Activated CD4-positive, alpha-beta T cell treated with anti-CD3 and anti-CD28 coated beads, Interleukin-2, amount 50 U/mL, for 48 hours (primary cell): ENCODE measurements at regions not wholly inside any gene's neighbourhood (a gene's known extent, or its start where the extent isn't known, plus 50 kb on each side); places are given as distances from the start of the nearest gene placed in this dataset.

ENCODE experiments used
- DNase-seq, 2 experiments: peaks; one replicate each; pipeline ENCODE4 v3.0.0-alpha.2; 2020

DNA sequence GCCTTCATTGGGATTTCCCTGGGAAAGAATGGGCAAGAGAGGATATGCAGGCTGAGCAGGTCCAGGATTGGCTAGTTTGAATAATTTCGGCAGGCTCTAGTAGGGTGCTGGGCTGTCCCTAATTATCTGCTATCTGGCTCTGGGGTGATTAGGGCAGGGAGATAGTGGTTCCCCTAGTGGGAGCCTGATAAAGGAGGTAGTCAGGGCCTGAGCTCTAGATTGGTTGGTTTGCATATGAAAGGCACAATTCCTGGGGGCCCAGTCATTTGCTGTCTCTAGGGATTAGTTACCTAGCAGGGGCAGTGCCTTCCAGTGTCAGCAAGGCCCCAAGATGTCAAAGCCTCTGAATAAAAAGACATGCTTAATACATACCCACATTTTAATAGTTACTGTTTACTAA lies 690.1 kb upstream of the KLHL29 start:
- no peak for DNase-seq

DNA sequence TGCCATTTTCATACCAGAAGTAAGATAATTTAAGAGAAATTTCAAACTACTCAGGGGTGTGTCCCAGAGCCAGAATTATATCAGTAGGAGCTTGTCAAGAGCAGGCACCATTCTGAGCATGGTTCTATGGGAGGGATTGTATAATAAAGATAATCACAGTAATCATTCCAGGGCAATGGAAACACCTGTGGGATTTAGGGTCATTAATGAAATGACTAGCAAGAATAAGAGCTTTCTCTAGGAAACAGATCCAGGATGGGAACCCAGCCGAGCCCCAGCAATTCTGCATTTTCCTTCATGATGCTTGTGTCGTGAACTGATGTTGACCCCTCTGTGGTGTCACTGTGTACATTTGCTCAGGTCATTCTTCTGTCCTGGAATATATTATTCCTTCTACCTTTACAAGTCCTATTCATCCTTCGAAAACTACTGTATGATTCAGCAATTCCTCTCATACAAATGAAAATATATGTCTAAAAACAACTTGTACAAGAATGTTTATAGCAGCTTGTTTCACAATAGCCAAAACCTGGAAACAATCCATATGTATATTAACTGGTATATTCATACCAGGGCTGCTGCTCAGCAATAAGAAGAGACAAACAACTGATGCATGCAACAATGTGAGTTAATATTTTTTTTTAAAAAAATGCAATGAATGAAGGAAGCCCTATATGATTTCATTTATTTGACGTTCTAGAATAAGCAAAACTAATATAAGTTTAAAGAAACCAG lies 687.8 kb upstream of the KLHL29 start:
- DNase-seq = no peak

GRCh38 chr2:22701561-22702160 lies 683.3 kb upstream of the KLHL29 start:
- no peak for DNase-seq

- no peak for DNase-seq
Measured at GRCh38 chr2:22703286-22703920, 681.6 kb upstream of the KLHL29 start.

GRCh38 chr2:22719396-22719795 lies 665.6 kb upstream of the KLHL29 start:
- no peak for DNase-seq

- DNase-seq = no peak
Measured at GRCh38 chr2:22729466-22729865, 655.5 kb upstream of the KLHL29 start.

GRCh38 chr2:22734373-22735045 lies 650.5 kb upstream of the KLHL29 start:
- DNase-seq = no peak

- no peak for DNase-seq
Measured at GRCh38 chr2:22737144-22737543, 647.8 kb upstream of the KLHL29 start.

DNA sequence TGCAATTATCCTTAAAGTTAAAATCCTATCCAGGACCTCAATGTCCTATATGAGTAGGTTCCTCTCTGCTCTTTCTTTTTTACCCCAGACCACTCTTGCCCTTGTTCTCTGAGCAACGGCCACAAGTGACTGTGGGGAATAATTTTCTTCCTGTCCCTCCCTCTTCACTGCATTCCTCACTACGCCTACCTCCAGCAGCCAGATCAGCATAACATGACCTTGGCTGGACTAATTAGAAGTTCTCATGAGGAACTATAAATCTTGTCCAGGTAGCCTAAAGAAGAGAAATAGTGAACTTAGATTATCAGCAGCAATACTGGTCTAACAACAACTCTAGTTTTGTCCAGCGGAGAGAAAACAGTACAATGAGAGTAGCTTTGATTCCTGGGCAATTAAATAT lies 643.8 kb upstream of the KLHL29 start:
- DNase-seq = no peak

DNA sequence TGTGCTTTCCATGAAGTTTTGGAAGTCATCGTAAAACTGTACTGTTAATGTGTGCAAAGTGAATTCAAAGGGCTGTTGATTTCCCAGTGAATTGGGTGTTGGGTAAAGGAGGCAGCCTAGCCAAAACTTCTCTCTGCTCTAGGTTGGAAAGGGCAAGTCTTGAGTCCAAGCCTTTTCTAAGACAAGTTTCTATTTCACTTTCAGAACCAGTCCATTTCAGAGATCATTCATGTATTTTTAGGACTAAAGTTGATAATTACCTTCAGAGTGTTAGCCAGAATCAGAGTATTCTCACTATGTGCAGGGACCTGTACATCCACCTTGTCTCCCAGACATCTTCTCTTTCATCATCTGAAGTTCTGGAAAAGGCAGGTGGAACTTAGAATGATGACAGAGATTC lies 636.1 kb upstream of the KLHL29 start:
- no peak for DNase-seq

GRCh38 chr2:22753476-22753875 lies 631.5 kb upstream of the KLHL29 start:
- no peak for DNase-seq

DNA sequence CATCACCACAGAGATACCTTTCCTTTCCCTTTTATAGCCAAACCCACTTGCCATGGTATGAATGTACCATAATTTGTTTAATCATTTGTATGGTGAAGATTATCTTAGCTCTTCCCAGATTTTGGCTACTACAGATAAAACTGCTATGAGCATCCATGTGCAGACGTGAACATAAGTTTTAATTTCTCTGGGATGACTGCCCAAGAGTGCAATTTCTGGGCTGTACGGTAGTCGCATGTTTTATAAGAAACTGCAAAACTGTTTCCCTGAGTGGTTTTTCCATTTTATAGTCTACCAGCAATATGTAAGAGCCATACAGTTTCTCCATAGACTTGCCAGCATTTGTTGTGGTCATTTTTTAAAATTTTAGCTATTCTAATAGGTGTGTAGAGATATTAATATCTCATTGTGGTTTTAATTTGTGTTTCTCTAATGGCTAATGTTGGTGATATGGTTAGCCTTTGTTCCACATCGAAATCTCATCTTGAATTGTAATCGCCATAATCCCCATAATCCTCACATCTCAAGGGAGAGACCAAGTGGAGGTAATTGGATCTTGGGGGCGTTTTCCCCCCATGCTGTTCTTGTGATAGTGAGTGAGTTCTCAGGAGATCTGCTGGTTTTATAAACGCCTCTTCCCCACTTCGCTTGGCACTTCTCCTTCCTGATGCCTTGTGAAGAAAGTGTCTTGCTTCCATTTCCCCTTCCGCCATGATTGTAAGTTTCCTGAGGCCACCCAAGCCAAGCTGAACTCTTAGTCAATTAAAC lies 628.5 kb upstream of the KLHL29 start:
- DNase-seq = no peak

DNA sequence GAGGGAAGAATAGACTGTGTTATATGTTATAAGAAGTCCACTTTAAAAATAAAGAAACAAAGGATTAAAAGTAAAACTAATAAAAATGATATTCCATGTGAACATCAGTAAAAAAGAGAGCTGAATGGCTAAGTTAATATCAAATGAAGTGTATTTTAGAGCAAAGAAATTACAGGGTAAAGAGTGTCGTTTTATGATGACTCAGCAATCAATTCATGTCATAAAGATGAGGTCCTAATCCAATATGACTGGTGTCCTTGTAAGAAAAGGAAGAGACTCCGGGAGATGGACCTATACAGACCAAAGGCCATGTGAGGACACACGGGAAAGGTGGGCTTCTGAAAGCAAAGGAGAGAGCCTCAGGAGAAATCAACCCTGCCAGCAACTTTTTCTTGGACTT lies 615.5 kb upstream of the KLHL29 start:
- DNase-seq = no peak

DNA sequence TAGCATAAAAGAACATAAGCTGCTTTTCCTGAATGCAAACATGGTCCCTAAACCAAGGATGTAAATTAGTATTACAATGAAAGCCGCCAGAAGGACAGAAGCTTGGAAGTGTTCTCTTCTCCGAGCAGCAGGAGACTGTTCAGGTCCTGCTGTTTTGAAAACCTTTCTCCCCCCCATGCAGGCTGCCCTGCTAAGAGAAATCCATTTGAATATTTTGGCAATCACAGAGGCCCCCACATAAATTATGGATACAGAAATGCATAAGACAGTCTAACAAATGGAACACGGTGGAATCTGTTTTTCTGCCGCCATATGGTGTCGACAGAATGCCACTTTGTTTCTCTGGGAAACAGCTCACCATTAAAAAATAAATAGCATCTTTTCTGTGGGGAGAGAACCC lies 600.4 kb upstream of the KLHL29 start:
- no peak for DNase-seq

DNA sequence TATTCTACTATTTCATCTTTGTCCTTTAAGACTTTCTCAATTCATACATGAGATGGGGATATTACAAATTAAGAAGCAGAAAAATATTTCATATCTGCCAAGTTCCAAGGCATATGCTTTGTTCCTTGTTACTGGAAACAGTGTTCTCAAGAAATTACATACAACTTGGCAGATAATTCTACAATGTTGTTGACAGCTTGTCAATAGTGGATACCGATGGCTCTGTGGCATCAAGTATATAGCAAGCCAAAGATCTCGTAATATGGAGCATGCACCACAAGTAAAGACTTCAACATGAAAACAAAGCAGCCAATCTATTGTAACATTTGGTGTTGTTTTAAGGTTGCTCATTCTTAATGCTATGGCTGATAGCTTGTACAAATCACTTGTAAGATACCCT lies 598.2 kb upstream of the KLHL29 start:
- DNase-seq = no peak

GRCh38 chr2:22787745-22788144 lies 597.2 kb upstream of the KLHL29 start:
- no peak for DNase-seq

- DNase-seq = no peak
Measured at GRCh38 chr2:22788749-22789327, 596.1 kb upstream of the KLHL29 start.

GRCh38 chr2:22795287-22795866 lies 589.6 kb upstream of the KLHL29 start:
- DNase-seq = no peak

DNA sequence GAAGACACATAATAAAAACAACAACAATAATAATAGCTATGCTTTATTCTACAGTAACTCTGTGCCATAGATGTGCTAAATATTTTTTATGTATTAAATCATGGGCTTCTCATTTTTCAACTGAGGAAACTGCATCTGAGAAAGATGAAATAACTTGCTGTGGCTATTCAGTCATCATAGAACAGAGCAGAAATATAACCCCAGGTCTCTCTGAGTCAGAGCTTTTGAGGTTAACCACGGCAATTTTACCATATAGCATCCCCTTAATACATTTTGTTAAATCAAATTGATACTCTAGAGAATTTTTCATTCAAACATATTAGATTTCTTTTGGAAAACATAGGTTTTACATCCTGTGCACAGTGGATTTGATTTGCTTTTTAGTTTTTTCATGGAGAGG lies 586.6 kb upstream of the KLHL29 start:
- no peak for DNase-seq

- DNase-seq = no peak
Measured at GRCh38 chr2:22800412-22800811, 584.6 kb upstream of the KLHL29 start.

DNA sequence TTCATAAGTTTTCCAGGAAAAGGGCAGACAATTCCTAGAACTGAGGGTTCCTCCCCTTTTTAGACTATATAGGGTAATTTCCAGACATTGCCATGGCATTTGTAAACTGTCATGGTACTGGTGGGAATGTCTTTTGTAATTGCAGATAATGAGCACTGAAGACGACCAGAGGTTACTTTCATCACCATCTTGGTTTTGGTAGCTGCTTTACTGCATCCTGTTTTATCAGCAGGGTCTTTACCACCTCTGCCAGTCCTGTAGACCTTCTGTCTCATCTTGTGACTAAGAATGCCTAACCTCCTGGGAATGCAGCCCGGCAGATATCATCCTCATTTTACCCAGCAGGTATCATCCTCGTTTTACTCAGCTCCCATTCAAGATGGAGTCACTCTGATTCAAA lies 583.9 kb upstream of the KLHL29 start:
- DNase-seq = no peak

DNA sequence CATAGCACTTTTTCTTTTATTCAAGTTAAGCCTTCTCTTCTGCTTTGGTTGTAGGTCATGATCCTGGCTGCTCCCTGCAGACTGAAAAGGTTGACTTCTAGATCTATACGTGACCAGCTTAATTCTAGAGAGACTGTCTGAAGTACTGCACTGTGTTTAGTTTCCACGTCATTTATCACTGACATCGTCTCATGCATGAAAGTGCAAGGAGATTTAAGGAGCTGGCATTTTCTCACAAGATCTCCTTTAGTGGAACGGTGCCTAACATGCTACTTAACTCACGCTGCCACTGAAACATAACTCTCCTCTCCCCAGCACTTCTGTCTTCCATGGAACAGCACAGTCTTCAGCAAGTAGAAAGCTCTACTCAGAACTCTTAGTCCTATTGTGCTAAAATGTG lies 583.0 kb upstream of the KLHL29 start:
- no peak for DNase-seq
